IMR-90 (cell line): ENCODE measurements at regions not wholly inside any gene's neighbourhood (a gene's known extent, or its start where the extent isn't known, plus 50 kb on each side); places are given as distances from the start of the nearest gene placed in this dataset.

Experiments
- ATAC-seq: fragments of 200-7000 bp; cut with Tn5 transposase; 2 replicates; pipeline ENCODE4 v1.9.1; 2020; ENCODE audit warnings: low read depth, mild to moderate bottlenecking, moderate library complexity
- BruUV-seq: library from RNA; stranded (reverse); fragments of 400-500 nt; replicated peaks from 2 replicates; lab custom pipeline; 2021; lab: Mats Ljungman, UMichigan
- CTCF ChIA-PET: fragments of 300-600 bp; formaldehyde crosslinking; extraction: SDS; loops from one replicate; lab custom pipeline; 2021; ENCODE audit warnings: antibody characterized with exemption; lab: Yijun Ruan, JAX
- POLR2A ChIA-PET: fragments of 300-600 bp; sonication (Branson Sonifier 250); formaldehyde crosslinking; loops from one replicate; lab custom pipeline; 2022; ENCODE audit warnings: antibody characterized with exemption; ENCODE audit not compliant: unreplicated experiment; lab: Charles Lee
- DNase-seq: peaks from one replicate; pipeline ENCODE4 v3.0.0; 2013
- H2AFZ ChIP-seq: replicated peaks from 2 replicates; pipeline ENCODE3; 2013; ENCODE audit warnings: low read length, mild to moderate bottlenecking; ENCODE audit not compliant: poor library complexity
- H2AK5ac ChIP-seq: 2 replicates; pipeline ENCODE4 v1.6.1; 2013; ENCODE audit warnings: low read depth, low read length, inconsistent platforms
- H2AK9ac ChIP-seq: replicated peaks from 2 replicates; pipeline ENCODE3; 2013; ENCODE audit warnings: mild to moderate bottlenecking, low read depth, low read length, moderate library complexity; ENCODE audit not compliant: poor library complexity
- H2BK120ac ChIP-seq: 2 replicates; pipeline ENCODE4 v1.6.1; 2013; ENCODE audit warnings: low read depth, low read length, inconsistent platforms
- H2BK15ac ChIP-seq: 3 replicates; pipeline ENCODE4 v1.6.1; 2013; ENCODE audit warnings: low read depth, low read length, inconsistent platforms
- H2BK20ac ChIP-seq: 2 replicates; pipeline ENCODE4 v1.6.1; 2013; ENCODE audit warnings: low read depth, mild to moderate bottlenecking, inconsistent platforms, low read length, moderate library complexity
- H2BK5ac ChIP-seq: 2 replicates; pipeline ENCODE4 v1.6.1; 2013; ENCODE audit warnings: mild to moderate bottlenecking, low read depth, low read length, inconsistent platforms; ENCODE audit not compliant: poor library complexity, severe bottlenecking
- H3K14ac ChIP-seq: replicated peaks from 2 replicates; pipeline ENCODE4 v1.6.1; 2013; ENCODE audit warnings: low read depth, low read length, inconsistent platforms
- H3K18ac ChIP-seq: 2 replicates; pipeline ENCODE4 v1.6.1; 2013; ENCODE audit warnings: low read depth, low read length, control low read depth
- H3K23ac ChIP-seq: 2 replicates; pipeline ENCODE4 v1.6.1; 2013; ENCODE audit warnings: low read depth, low read length, inconsistent platforms
- H3K27ac ChIP-seq: 2 replicates; pipeline ENCODE4 v1.5.1; 2013; ENCODE audit warnings: mild to moderate bottlenecking, control low read depth, low read length; ENCODE audit not compliant: insufficient read depth
- H3K27me3 ChIP-seq: 2 replicates; pipeline ENCODE4 v1.6.1; 2013; ENCODE audit warnings: low read length; ENCODE audit not compliant: control insufficient read depth, insufficient read depth
- H3K36me3 ChIP-seq: 2 replicates; pipeline ENCODE4 v1.6.1; 2013; ENCODE audit warnings: low read length, mixed read lengths; ENCODE audit not compliant: control insufficient read depth, insufficient read depth
- H3K4ac ChIP-seq: 2 replicates; pipeline ENCODE4 v1.6.1; 2013; ENCODE audit warnings: low read depth, low read length, inconsistent platforms
- H3K4me1 ChIP-seq: 2 replicates; pipeline ENCODE4 v1.6.1; 2013; ENCODE audit warnings: low read length, mixed read lengths; ENCODE audit not compliant: control insufficient read depth, insufficient read depth
- H3K4me2 ChIP-seq: 2 replicates; pipeline ENCODE4 v1.6.1; 2013; ENCODE audit warnings: low read depth, mild to moderate bottlenecking, control low read depth, low read length, moderate library complexity
- H3K4me3 ChIP-seq: 2 replicates; pipeline ENCODE4 v1.5.1; 2013; ENCODE audit warnings: low read depth, mild to moderate bottlenecking, control low read depth, low read length, moderate library complexity; ENCODE audit not compliant: insufficient read depth
- H3K56ac ChIP-seq: 2 replicates; pipeline ENCODE4 v1.6.1; 2013; ENCODE audit warnings: low read length, inconsistent platforms; ENCODE audit not compliant: insufficient read depth; ENCODE audit errors: extremely low read depth
- H3K79me1 ChIP-seq, 2 experiments: 2 replicates each; pipeline ENCODE4 v1.6.1; 2013; ENCODE audit warnings: low read length in 2 of 2, inconsistent platforms in 1 of 2, low read depth in 1 of 2
- H3K9ac ChIP-seq: 2 replicates; pipeline ENCODE4 v1.6.1; 2013; ENCODE audit warnings: low read depth, low read length, control low read depth
- H3K9me1 ChIP-seq: 2 replicates; pipeline ENCODE4 v1.6.1; 2013; ENCODE audit warnings: low read length, inconsistent platforms; ENCODE audit not compliant: insufficient read depth
- H3K9me3 ChIP-seq: 2 replicates; pipeline ENCODE4 v1.6.1; 2013; ENCODE audit warnings: low read length; ENCODE audit not compliant: control insufficient read depth, insufficient read depth
- H4K20me1 ChIP-seq: 2 replicates; pipeline ENCODE4 v1.6.1; 2013; ENCODE audit warnings: low read length, inconsistent platforms; ENCODE audit not compliant: insufficient read depth
- H4K5ac ChIP-seq: 2 replicates; pipeline ENCODE4 v1.6.1; 2013; ENCODE audit warnings: mild to moderate bottlenecking, low read depth, low read length, control low read depth
- H4K8ac ChIP-seq, 2 experiments: 2 replicates each; pipeline ENCODE4 v1.6.1; 2013; ENCODE audit warnings: low read depth in 2 of 2, low read length in 2 of 2, control low read depth in 1 of 2, inconsistent platforms in 1 of 2
- H4K91ac ChIP-seq: 2 replicates; pipeline ENCODE4 v1.6.1; 2013; ENCODE audit warnings: low read depth, low read length, inconsistent platforms; ENCODE audit not compliant: insufficient read depth
- BHLHE40 ChIP-seq: fragments of 150-350 bp; IDR thresholded peaks from 2 replicates; pipeline ENCODE4 v1.6.1; 2016; ENCODE audit warnings: mild to moderate bottlenecking, low read depth, low read length
- CEBPB ChIP-seq: IDR thresholded peaks from 2 replicates; pipeline ENCODE4 v1.6.1; 2012; ENCODE audit warnings: low read depth, low read length, improper control_type of control experiment
- CHD1 ChIP-seq: IDR thresholded peaks from 2 replicates; pipeline ENCODE4 v1.6.1; 2012; ENCODE audit warnings: low read depth, low read length, improper control_type of control experiment
- CTCF ChIP-seq: conservative IDR thresholded peaks from 2 replicates; pipeline ENCODE4 v1.5.1; 2012; ENCODE audit warnings: mild to moderate bottlenecking, low read depth, low read length, improper control_type of control experiment
- ELK1 ChIP-seq: fragments of 150-350 bp; IDR thresholded peaks from 2 replicates; pipeline ENCODE4 v1.6.1; 2016; ENCODE audit warnings: low read depth, mild to moderate bottlenecking, low read length, moderate library complexity, borderline replicate concordance
- FOS ChIP-seq: fragments of 150-350 bp; IDR thresholded peaks from 2 replicates; pipeline ENCODE4 v1.6.1; 2016; ENCODE audit warnings: low read depth, low read length
- MAFK ChIP-seq: IDR thresholded peaks from 2 replicates; pipeline ENCODE4 v1.6.1; 2012; ENCODE audit warnings: low read depth, low read length, improper control_type of control experiment
- MAZ ChIP-seq: IDR thresholded peaks from 2 replicates; pipeline ENCODE4 v1.6.1; 2012; ENCODE audit warnings: low read depth, mild to moderate bottlenecking, low read length, improper control_type of control experiment, moderate library complexity, borderline replicate concordance
- MXI1 ChIP-seq: IDR thresholded peaks from 2 replicates; pipeline ENCODE4 v1.6.1; 2012; ENCODE audit warnings: low read depth, mild to moderate bottlenecking, low read length, moderate library complexity, borderline replicate concordance
- NFE2L2 ChIP-seq: fragments of 150-350 bp; IDR thresholded peaks from 2 replicates; pipeline ENCODE4 v1.6.1; 2016; ENCODE audit warnings: low read depth, mild to moderate bottlenecking, low read length
- POLR2A ChIP-seq: IDR thresholded peaks from 2 replicates; pipeline ENCODE4 v1.6.1; 2012; ENCODE audit warnings: mild to moderate bottlenecking, low read depth, low read length
- RAD21 ChIP-seq: IDR thresholded peaks from 2 replicates; pipeline ENCODE4 v1.6.1; 2012; ENCODE audit warnings: low read length, improper control_type of control experiment
- RCOR1 ChIP-seq: IDR thresholded peaks from 2 replicates; pipeline ENCODE4 v1.6.1; 2012; ENCODE audit warnings: mild to moderate bottlenecking, low read length, improper control_type of control experiment; ENCODE audit not compliant: insufficient replicate concordance
- RFX5 ChIP-seq: IDR thresholded peaks from 2 replicates; pipeline ENCODE4 v1.8.0; 2012; ENCODE audit warnings: low read depth, mild to moderate bottlenecking, low read length, moderate library complexity
- SMC3 ChIP-seq: fragments of 150-350 bp; IDR thresholded peaks from 2 replicates; pipeline ENCODE4 v1.6.1; 2016; ENCODE audit warnings: low read depth, mild to moderate bottlenecking, antibody characterized with exemption, low read length, moderate library complexity
- WGBS, 2 experiments: methylation state at CpG; one replicate each; pipeline versions ENCODE4 v1.1.5 to v1.1.7; 2013; ENCODE audit warnings: missing lambda C conversion rate in 2 of 2; ENCODE audit not compliant: insufficient read length in 1 of 2; ENCODE audit errors: extremely low coverage in 2 of 2; 5-methylcytosine and 5-hydroxymethylcytosine counted together
- dilution Hi-C: fragments of 300-500 bp; cut with HindIII; formaldehyde crosslinking; loops from one replicate; pipeline ENCODE4 v1.14.3; 2018; ENCODE audit warnings: low sequenced_read_pairs; ENCODE audit not compliant: unreplicated experiment
- in situ Hi-C: fragments of 300-500 bp; cut with MboI; formaldehyde crosslinking; loops from 3 replicates; pipeline ENCODE4 v1.14.3; 2019; ENCODE audit warnings: low sequenced_read_pairs, inconsistent platforms, mixed read lengths
- intact Hi-C: fragments of 100-400 bp; cut with micrococcal nuclease; formaldehyde crosslinking; loops from 2 replicates; pipeline ENCODE4 v1.10.0; 2022
- TF ChIP-seq, protein P1 (sequence below): fragments of 150-350 bp; IDR thresholded peaks from 2 replicates; pipeline ENCODE4 v1.6.1; 2017; ENCODE audit warnings: mild to moderate bottlenecking, antibody characterized with exemption, low read length, low read depth

DNA sequence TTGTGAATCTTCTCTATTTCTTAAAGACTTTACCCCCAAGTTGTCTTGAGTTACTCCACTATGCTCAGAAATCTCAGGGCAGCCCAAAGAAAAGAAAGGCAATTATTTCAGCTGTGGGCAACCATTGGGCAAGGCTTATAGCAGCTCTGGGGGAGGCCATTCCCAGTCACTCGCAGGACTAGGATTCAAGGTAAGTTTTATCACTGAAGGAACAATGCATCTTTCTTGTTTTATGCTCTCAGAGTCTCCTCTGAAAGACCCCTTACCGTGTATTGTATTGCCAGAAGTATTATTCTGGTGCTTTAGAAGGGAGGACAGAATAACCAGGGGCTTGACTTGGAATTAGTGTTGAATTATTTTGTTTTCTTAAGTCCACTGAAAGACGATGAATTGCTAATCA, 586.3 kb upstream of the MAP3K7 start:
- Histone ChIP-seq H3K9me1 (no peaks in the 10 kb centered on the region), H2AK5ac (no peak overlapping the region), H3K9ac (no peak overlapping the region), H2AFZ (no peak overlapping the region), H3K4me2 (no peak overlapping the region), H3K36me3 (no peaks in the 10 kb centered on the region), H3K27me3 (no peaks in the 10 kb centered on the region), H2BK20ac (no peak overlapping the region), H3K56ac (no peak overlapping the region), H2BK5ac (no peak overlapping the region), H4K20me1 (no peaks in the 10 kb centered on the region), H3K18ac (no peak overlapping the region), H4K91ac (no peak overlapping the region), H3K14ac (no peak overlapping the region), H3K4me3 (no peak overlapping the region), H2BK15ac (no peak overlapping the region), H3K27ac (no peak overlapping the region), H3K23ac (no peak overlapping the region), H3K9me3 (no peaks in the 10 kb centered on the region), H2BK120ac (no peak overlapping the region), H3K4me1 (no peaks in the 10 kb centered on the region), H3K4ac (no peak overlapping the region), H2AK9ac (no peak overlapping the region), H3K79me1 (no peaks in the 10 kb centered on the region), H4K8ac (no peak overlapping the region), H4K5ac (no peak overlapping the region)
- CTCF ChIA-PET: interaction anchor here (0.6 kb wide), 1 partner anchor 8 kb away, joined by 3 read pairs; no protein-coding TSS in a partner anchor
- in situ Hi-C loops: no loop called here
- ATAC-seq: no peak
- WGBS, 2 experiments: no CpG with 5 or more reads among the region's 3 CpGs
- POLR2A ChIA-PET: no interaction called here
- no TSS peak for BruUV-seq
- TF ChIP-seq ELK1: no peak
- TF ChIP-seq RFX5: no peak
- no peak for TF ChIP-seq MAFK
- TF ChIP-seq CHD1: no peak
- no peak for TF ChIP-seq MXI1
- no peak for TF ChIP-seq NFE2L2
- TF ChIP-seq MAZ: no peak
- TF ChIP-seq SMC3: no peak
- TF ChIP-seq POLR2A: no peak
- no peak for TF ChIP-seq BHLHE40
- TF ChIP-seq CEBPB: no peak
- no peak for TF ChIP-seq RCOR1
- TF ChIP-seq CTCF: no peak
- TF ChIP-seq, protein P1, sequence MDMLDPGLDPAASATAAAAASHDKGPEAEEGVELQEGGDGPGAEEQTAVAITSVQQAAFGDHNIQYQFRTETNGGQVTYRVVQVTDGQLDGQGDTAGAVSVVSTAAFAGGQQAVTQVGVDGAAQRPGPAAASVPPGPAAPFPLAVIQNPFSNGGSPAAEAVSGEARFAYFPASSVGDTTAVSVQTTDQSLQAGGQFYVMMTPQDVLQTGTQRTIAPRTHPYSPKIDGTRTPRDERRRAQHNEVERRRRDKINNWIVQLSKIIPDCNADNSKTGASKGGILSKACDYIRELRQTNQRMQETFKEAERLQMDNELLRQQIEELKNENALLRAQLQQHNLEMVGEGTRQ: no peak
- TF ChIP-seq FOS: no peak
- no peak for TF ChIP-seq RAD21
- intact Hi-C loops: no loop called here
- DNase-seq: no peak
- dilution Hi-C loops: no loop called here
